HTR-8/SVneo (cell line): ENCODE measurements at regions not wholly inside any gene's neighbourhood (a gene's known extent, or its start where the extent isn't known, plus 50 kb on each side); places are given as distances from the start of the nearest gene placed in this dataset.
"Not testable (repeated sequence)": the region's sequence is repeated elsewhere in the genome, so short reads cannot be mapped to it uniquely, and the experiment has no call there.

Source experiments
- DNase-seq: peaks from one replicate; pipeline ENCODE4 v3.0.0; 2011; ENCODE audit warnings: low spot score, mixed read lengths; ENCODE audit not compliant: insufficient read length
- FAIRE-seq: peaks from 2 replicates; lab custom pipeline; 2011; peaks lifted over from hg19 to GRCh38; lab: Jason Lieb, UNC

- DNase-seq (no peak), FAIRE-seq (no peak)
These were observed 130.0 kb upstream of the NANOGP8 start for GRCh38 chr15:35215093-35215492.

GRCh38 chr15:35211240-35211902, 126.3 kb upstream of the NANOGP8 start:
- no peak for FAIRE-seq
- no peak for DNase-seq

- DNase-seq: no peak
- FAIRE-seq: no peak
These were observed 125.3 kb upstream of the NANOGP8 start for GRCh38 chr15:35210370-35210769.

- no peak for FAIRE-seq
- no peak for DNase-seq
These were observed 124.7 kb upstream of the NANOGP8 start for GRCh38 chr15:35209838-35210237.

- DNase-seq (no peak), FAIRE-seq (no peak)
These were observed 123.3 kb upstream of the NANOGP8 start for GRCh38 chr15:35208353-35208752.

- FAIRE-seq (no peak), DNase-seq (no peak)
These were observed 121.1 kb upstream of the NANOGP8 start for GRCh38 chr15:35206060-35206675.

- DNase-seq: no peak
- no peak for FAIRE-seq
These were observed 113.1 kb upstream of the NANOGP8 start for GRCh38 chr15:35198197-35198596.

- FAIRE-seq: no peak
- DNase-seq: no peak
These were observed 112.7 kb upstream of the NANOGP8 start for GRCh38 chr15:35197754-35198153.

- FAIRE-seq: no peak
- no peak for DNase-seq
These were observed 112.2 kb upstream of the NANOGP8 start for GRCh38 chr15:35197306-35197705.

- DNase-seq (no peak), FAIRE-seq (no peak)
These were observed 111.2 kb upstream of the NANOGP8 start for GRCh38 chr15:35196273-35196672.

- DNase-seq (no peak), FAIRE-seq (no peak)
These were observed 110.6 kb upstream of the NANOGP8 start for GRCh38 chr15:35195649-35196048.

GRCh38 chr15:35195031-35195430, 109.9 kb upstream of the NANOGP8 start:
- DNase-seq (no peak), FAIRE-seq (no peak)

GRCh38 chr15:35194296-35194695, 109.2 kb upstream of the NANOGP8 start:
- FAIRE-seq (no peak), DNase-seq (no peak)

- FAIRE-seq (no peak), DNase-seq (no peak)
These were observed 106.7 kb upstream of the NANOGP8 start for GRCh38 chr15:35191783-35192182.

- DNase-seq (no peak), FAIRE-seq (no peak)
These were observed 101.3 kb upstream of the NANOGP8 start for GRCh38 chr15:35186346-35186745.

- no peak for FAIRE-seq
- no peak for DNase-seq
These were observed 99.6 kb upstream of the NANOGP8 start for GRCh38 chr15:35184646-35185045.

GRCh38 chr15:35182841-35183479, 97.9 kb upstream of the NANOGP8 start:
- FAIRE-seq (no peak), DNase-seq (no peak)

- DNase-seq (no peak), FAIRE-seq (no peak)
These were observed 96.4 kb upstream of the NANOGP8 start for GRCh38 chr15:35181538-35181937.

GRCh38 chr15:35179739-35180138, 94.6 kb upstream of the NANOGP8 start:
- FAIRE-seq: no peak
- DNase-seq: no peak

GRCh38 chr15:35178186-35178585, 93.1 kb upstream of the NANOGP8 start:
- not testable (repeated sequence) for DNase-seq, FAIRE-seq

- DNase-seq (no peak), FAIRE-seq (no peak)
These were observed 89.9 kb upstream of the NANOGP8 start for GRCh38 chr15:35174948-35175347.
